ENCODE measurements at regions not wholly inside any gene's neighbourhood (a gene's known extent, or its start where the extent isn't known, plus 50 kb on each side); places are given as distances from the start of the nearest gene placed in this dataset.
"Not testable (repeated sequence)": the region's sequence is repeated elsewhere in the genome, so short reads cannot be mapped to it uniquely, and the experiment has no call there.

- no peak for DNase-seq
These were observed 133.8 kb downstream of the JRKL start for GRCh38 chr11:96523656-96524055.

DNA sequence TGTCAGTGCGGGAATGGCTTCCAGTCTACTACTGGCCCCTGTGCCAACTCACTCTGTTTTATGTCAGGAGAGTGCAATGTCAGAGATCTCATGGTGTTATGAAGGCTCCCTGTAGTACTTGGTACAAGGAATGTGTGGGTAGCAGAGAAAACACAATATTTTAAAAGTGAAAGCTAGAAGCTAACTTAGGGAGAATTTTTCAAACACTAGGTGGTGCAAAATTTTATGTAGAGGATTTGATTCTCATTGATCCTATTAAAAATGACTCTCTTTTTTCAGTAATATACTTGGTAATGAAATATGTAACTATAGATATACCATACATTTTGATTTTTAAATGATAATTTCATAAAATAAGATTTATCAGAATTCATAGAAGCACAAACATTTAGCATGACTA lies 134.7 kb downstream of the JRKL start:
- DNase-seq = no peak

DNA sequence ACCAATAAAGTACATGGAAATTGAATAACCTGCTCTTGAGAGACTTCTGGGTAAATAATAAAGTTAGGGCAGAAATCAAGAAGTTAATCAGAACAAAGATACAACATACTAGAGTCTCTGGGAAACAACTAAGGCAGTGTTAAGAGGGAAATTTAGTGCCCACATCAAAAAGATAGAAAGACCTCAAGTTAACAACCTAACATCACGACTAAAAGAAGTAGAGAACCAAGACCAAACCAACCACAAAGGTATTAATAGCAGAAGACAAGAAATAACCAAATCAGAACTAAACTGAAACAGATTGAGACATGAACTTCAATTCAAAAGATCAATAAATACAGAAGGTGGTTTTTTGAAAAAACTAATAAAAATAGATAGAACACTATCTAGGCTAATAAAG lies 140.7 kb downstream of the JRKL start:
- DNase-seq = no peak

DNA sequence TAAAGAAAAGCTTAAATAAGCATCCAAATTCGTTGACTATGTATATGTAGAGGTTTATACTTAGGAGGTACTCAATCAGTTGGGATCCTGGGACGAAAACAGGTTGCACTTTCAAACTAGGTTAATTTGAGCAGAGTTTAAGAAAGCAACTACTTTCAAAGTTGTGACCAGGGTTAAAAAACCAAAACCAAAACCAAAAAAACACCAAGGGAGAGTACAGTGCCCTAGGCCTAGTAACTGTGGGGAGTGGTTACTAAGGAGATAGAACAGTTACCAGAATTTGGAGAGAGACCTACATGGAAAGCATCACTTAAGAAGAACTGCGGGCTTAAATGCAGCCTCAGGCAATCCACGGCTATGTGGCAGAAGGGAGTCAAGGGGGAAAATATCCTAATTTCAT lies 148.3 kb downstream of the JRKL start:
- no peak for DNase-seq

DNA sequence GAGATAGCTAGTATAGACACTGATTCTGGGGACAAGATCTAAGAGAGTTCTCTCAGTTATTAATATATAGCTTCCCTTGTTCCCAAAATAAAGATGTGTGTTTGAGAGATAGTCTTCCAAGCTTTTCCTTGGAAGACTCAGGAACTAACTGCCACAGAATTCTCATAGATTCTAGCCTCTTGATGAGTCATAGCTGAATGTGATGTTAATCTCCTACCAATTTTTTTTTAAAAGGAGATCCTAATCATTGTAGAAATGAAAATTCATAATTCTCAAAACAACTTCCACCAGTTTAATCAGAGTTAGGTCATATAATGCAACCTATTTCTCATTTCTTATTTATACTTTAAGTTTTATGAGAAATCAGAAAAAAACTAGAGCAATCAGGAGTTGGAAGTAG lies 148.8 kb downstream of the JRKL start:
- no peak for DNase-seq

- no peak for DNase-seq
These were observed 151.1 kb downstream of the JRKL start for GRCh38 chr11:96540875-96541274.

- DNase-seq = no peak
These were observed 153.4 kb downstream of the JRKL start for GRCh38 chr11:96543177-96543576.

DNA sequence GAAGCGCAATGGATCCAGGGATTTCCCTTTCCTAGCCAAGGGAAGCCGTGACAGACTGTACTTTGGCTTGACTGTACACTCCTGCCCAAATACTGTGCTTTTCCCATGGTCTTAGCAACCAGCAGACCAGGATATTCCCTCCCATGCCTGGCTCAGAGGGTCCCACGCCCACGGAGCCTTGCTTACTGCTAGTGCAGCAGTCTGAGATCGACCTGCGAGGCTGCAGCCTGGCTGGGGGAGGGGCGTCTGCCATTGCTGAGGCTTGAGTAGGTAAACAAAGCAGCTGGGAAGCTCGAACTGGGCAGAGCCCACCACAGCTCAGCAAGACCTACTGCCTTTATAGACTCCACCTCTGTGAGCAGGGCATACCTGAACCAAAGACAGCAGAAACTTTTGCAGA lies 155.4 kb downstream of the JRKL start:
- not testable (repeated sequence) for DNase-seq

DNA sequence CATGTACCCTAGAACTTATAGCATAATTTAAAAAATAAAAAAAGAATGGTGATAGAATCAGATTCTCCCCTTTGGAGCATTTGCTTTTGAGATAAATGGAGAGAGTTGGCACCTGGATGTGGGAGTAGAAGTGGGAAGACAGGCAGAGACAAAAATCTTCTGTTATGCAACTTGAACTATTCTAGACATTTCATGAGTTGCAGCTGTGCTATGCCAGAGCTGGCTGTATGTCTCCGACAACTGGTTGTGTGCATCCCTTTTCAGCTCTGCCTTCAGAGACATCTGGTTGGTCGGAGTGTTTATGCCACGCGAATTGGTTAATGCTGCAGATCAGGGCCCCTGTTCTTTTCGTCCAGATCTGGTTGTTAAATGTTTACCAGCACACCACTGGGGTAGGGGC lies 161.3 kb downstream of the JRKL start:
- no peak for DNase-seq

GRCh38 chr11:96554236-96554820 lies 164.5 kb downstream of the JRKL start:
- DNase-seq = no peak

- not testable (repeated sequence) for DNase-seq
These were observed 166.0 kb downstream of the JRKL start for GRCh38 chr11:96555826-96556225.

- DNase-seq = not testable (repeated sequence)
These were observed 170.9 kb downstream of the JRKL start for GRCh38 chr11:96560727-96561126.

GRCh38 chr11:96567176-96567575 lies 177.4 kb downstream of the JRKL start:
- DNase-seq = no peak

GRCh38 chr11:96567667-96568066 lies 177.9 kb downstream of the JRKL start:
- DNase-seq = no peak

DNA sequence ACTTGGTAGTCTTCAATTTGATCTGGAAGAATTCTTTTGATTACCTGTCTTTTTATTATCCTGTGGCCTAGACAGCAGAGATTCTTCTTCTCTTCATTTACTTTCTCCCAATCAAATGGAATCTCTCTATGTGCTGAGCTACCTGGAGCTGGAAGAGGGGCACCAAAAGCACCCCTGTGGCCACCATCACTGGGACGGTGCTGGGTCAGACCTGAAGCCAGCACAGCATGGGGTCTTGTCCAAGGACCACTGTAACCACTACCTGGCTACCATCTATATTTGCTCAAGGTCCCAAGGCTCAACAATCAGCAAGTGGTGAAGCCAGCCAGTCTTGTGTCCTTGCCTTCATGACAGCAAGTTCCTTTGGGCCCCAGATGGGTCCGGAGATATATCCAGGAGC lies 186.6 kb downstream of the JRKL start:
- DNase-seq = no peak

GRCh38 chr11:96578379-96578778 lies 188.6 kb downstream of the JRKL start:
- DNase-seq = no peak

DNA sequence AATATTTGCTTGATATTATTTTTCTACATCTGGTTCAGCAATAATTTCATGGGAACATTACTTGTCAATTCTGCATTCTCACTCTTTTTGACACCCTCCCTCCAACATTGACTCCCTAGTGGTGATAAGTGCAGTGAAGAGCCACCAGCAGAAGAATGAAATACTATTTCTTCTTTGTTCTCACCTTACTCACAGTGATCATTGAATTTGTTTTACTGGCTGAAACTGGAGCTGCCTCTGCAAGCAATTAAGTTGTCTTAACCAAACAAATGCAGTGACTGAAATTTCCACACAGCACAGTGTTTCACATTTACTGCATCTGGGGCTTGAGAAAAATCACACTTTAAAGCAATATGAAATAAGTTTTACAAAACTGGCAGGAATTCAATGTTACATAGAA lies 189.8 kb downstream of the JRKL start:
- DNase-seq = no peak

- DNase-seq = no peak
These were observed 190.7 kb downstream of the JRKL start for GRCh38 chr11:96580476-96581040.

GRCh38 chr11:96585944-96586880 lies 196.4 kb downstream of the JRKL start:
- DNase-seq = not testable (repeated sequence)

DNA sequence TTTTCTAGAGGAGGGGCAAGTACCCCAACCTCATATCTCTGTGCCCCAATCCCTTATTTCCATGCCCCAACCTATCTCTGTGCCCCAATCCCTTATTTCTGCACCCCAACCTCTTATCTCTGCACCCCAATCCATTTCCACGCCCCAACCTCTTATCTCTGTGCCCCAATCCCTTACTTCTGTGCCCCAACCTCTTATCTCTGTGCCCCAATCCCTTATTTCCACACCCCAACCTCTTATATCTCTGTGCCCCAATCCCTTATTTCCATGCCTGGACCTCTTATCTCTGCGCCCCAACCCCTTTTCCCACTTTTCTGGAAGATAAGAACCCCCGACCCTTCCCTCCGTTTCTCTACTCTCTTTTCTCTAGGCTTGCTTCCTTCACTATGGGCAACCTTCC lies 199.0 kb downstream of the JRKL start:
- not testable (repeated sequence) for DNase-seq

DNA sequence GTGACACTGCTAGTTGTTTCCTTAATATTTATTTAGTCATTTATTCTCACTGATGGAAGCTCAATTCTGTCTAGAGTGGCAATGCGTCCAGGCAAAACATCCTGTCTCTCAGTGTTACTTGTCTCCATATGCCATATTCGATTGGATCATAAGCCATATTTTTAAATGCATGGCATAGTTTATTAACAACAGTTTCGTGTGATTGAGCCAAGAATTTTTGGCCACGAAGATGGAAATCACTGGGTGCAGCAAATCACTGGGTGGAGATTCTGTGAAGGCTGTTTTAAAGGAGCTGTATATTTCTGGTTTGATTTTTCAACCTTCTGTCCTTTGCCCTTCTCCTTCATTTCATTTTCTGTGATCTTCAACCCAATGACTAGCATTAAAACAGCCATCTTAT lies 205.2 kb downstream of the JRKL start:
- DNase-seq = no peak

DNA sequence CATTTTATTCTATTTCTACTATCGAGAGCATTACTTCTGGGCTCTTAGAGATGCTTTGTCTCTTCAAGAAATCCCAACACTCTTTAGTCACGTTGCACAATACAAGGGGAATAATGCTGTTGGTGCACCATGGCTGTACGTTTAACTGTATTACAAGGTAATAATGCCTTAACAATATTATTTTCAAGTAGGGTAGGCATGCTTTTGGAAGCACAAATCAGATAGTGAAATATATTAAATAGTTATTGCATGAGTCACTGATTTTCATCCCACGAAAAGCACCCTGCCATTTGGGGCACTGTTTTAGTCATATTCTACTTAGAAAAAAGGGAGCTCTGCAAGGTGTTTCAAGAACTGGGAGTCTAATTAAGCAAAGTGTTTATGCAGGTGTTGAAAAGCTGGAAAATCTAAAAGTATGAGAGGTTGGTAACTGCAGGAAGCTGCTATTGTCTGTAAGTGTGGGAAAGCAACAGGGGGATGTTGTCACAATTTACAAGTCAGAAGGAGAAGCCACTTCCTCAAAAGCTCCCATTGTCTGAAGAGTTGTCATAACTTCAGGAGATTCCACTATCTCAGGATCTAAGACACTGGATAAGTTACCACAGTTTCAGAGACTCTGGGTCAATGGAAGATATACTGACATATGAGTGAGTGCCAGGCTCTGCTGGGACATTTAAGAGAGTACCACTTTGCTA lies 218.2 kb downstream of the JRKL start:
- DNase-seq = no peak

GRCh38 chr11:96614101-96614500 lies 224.3 kb downstream of the JRKL start:
- no peak for DNase-seq

GRCh38 chr11:96614846-96615245 lies 225.0 kb downstream of the JRKL start:
- no peak for DNase-seq

Measured in right forelimb (tissue), 1 donor.